MM.1S (cell line): ENCODE measurements at regions not wholly inside any gene's neighbourhood (a gene's known extent, or its start where the extent isn't known, plus 50 kb on each side); places are given as distances from the start of the nearest gene placed in this dataset.

ENCODE experiments used
- DNase-seq: peaks from one replicate; pipeline ENCODE4 v3.0.0-alpha.2; 2015
- H2AFZ ChIP-seq: fragments of 300-600 bp; sonication (generic); 2 replicates; pipeline ENCODE4 v1.6.0; 2016; ENCODE audit warnings: antibody characterized with exemption, low read length
- H3F3A ChIP-seq: fragments of 300-600 bp; sonication (generic); 2 replicates; pipeline ENCODE4 v1.6.1; 2016; ENCODE audit warnings: mild to moderate bottlenecking, antibody characterized with exemption, low read length, moderate library complexity, mixed read lengths; ENCODE audit not compliant: insufficient read depth
- H3K27ac ChIP-seq: fragments of 300-600 bp; sonication (generic); 2 replicates; pipeline ENCODE4 v1.5.1; 2016; ENCODE audit warnings: mild to moderate bottlenecking, low read length
- H3K27me3 ChIP-seq: fragments of 300-600 bp; sonication (generic); replicated peaks from 2 replicates; pipeline ENCODE4 v1.6.0; 2016; ENCODE audit warnings: low read length; ENCODE audit not compliant: insufficient read depth
- H3K36me3 ChIP-seq: fragments of 300-600 bp; sonication (generic); replicated peaks from 2 replicates; pipeline ENCODE4 v1.6.1; 2016; ENCODE audit warnings: mild to moderate bottlenecking, low read length, mixed read lengths; ENCODE audit not compliant: insufficient read depth
- H3K4me1 ChIP-seq: fragments of 300-600 bp; sonication (generic); 2 replicates; pipeline ENCODE4 v1.6.1; 2016; ENCODE audit warnings: low read length, mixed read lengths
- H3K4me2 ChIP-seq: fragments of 300-600 bp; sonication (generic); 2 replicates; pipeline ENCODE4 v1.6.0; 2016; ENCODE audit warnings: low read depth, low read length
- H3K4me3 ChIP-seq: fragments of 300-600 bp; sonication (generic); 2 replicates; pipeline ENCODE4 v1.5.1; 2016; ENCODE audit warnings: low read length, mixed read lengths
- H3K79me2 ChIP-seq: fragments of 300-600 bp; sonication (generic); 2 replicates; pipeline ENCODE4 v1.6.1; 2016; ENCODE audit warnings: mixed run types, low read length, mixed read lengths
- H3K9ac ChIP-seq: fragments of 300-600 bp; sonication (generic); 2 replicates; pipeline ENCODE4 v1.6.1; 2016; ENCODE audit warnings: low read length, mixed read lengths
- H3K9me2 ChIP-seq: fragments of 300-600 bp; sonication (generic); replicated peaks from 2 replicates; pipeline ENCODE4 v1.6.1; 2016; ENCODE audit warnings: mild to moderate bottlenecking, low read length, mixed read lengths; ENCODE audit not compliant: insufficient read depth
- H3K9me3 ChIP-seq: fragments of 300-600 bp; sonication (generic); replicated peaks from 2 replicates; pipeline ENCODE4 v1.6.1; 2016; ENCODE audit warnings: mild to moderate bottlenecking, low read length, mixed read lengths; ENCODE audit not compliant: insufficient read depth
- H4K20me1 ChIP-seq: fragments of 300-600 bp; sonication (generic); 2 replicates; pipeline ENCODE4 v1.6.1; 2016; ENCODE audit warnings: mild to moderate bottlenecking, low read length, moderate library complexity, mixed read lengths; ENCODE audit not compliant: insufficient read depth
- EZH2 ChIP-seq: fragments of 300-600 bp; sonication (generic); optimal IDR thresholded peaks from 2 replicates; pipeline ENCODE3; 2017; ENCODE audit warnings: low read depth, mild to moderate bottlenecking, antibody characterized with exemption, low read length, mixed read lengths
- EZH2phosphoT487 ChIP-seq: fragments of 300-600 bp; sonication (generic); IDR thresholded peaks from 2 replicates; pipeline ENCODE4 v1.6.1; 2018; ENCODE audit warnings: antibody characterized with exemption, low read length
- TF ChIP-seq, protein P1 (sequence below): fragments of 300-600 bp; sonication (generic); IDR thresholded peaks from 2 replicates; pipeline ENCODE4 v1.5.1; 2016; ENCODE audit warnings: antibody characterized with exemption, low read length, mixed read lengths

GRCh38 chr10:21043044-21043443 is 145.9 kb upstream of the NEBL start:
- H3K79me2 ChIP-seq: no peaks in the 10 kb centered on the region
- H3K4me1 ChIP-seq: no peaks in the 10 kb centered on the region
- H3K9me3 ChIP-seq: no peaks in the 10 kb centered on the region
- no peak overlapping the region for H3K9ac ChIP-seq
- H3K4me3 ChIP-seq: no peak overlapping the region
- H3K9me2 ChIP-seq: no peaks in the 10 kb centered on the region
- DNase-seq: no peak
- no peaks in the 10 kb centered on the region for H3F3A ChIP-seq
- H4K20me1 ChIP-seq: no peaks in the 10 kb centered on the region
- no peaks in the 10 kb centered on the region for H3K27me3 ChIP-seq
- no peak overlapping the region for H2AFZ ChIP-seq
- no peak overlapping the region for H3K27ac ChIP-seq
- H3K4me2 ChIP-seq: no peak overlapping the region
- H3K36me3 ChIP-seq: no peaks in the 10 kb centered on the region
- TF ChIP-seq EZH2phosphoT487: no peak
- TF ChIP-seq, protein P1, sequence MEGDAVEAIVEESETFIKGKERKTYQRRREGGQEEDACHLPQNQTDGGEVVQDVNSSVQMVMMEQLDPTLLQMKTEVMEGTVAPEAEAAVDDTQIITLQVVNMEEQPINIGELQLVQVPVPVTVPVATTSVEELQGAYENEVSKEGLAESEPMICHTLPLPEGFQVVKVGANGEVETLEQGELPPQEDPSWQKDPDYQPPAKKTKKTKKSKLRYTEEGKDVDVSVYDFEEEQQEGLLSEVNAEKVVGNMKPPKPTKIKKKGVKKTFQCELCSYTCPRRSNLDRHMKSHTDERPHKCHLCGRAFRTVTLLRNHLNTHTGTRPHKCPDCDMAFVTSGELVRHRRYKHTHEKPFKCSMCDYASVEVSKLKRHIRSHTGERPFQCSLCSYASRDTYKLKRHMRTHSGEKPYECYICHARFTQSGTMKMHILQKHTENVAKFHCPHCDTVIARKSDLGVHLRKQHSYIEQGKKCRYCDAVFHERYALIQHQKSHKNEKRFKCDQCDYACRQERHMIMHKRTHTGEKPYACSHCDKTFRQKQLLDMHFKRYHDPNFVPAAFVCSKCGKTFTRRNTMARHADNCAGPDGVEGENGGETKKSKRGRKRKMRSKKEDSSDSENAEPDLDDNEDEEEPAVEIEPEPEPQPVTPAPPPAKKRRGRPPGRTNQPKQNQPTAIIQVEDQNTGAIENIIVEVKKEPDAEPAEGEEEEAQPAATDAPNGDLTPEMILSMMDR: no peak
- TF ChIP-seq EZH2: no peak

- Histone ChIP-seq H3K4me3 (no peak overlapping the region), H3K4me2 (no peak overlapping the region), H3K79me2 (no peaks in the 10 kb centered on the region), H3K9ac (no peak overlapping the region), H2AFZ (no peak overlapping the region), H3K27ac (no peak overlapping the region), H3K9me3 (no peaks in the 10 kb centered on the region), H4K20me1 (no peaks in the 10 kb centered on the region), H3K9me2 (no peaks in the 10 kb centered on the region), H3K4me1 (no peaks in the 10 kb centered on the region), H3K27me3 (no peaks in the 10 kb centered on the region), H3K36me3 (no peaks in the 10 kb centered on the region), H3F3A (no peaks in the 10 kb centered on the region; the same call in 1 of the 2 replicates)
- TF ChIP-seq, protein P1: no peak
- TF ChIP-seq EZH2 (no peak), EZH2phosphoT487 (no peak)
- no peak for DNase-seq
These were observed 145.4 kb upstream of the NEBL start for GRCh38 chr10:21042536-21042935.

- H3K36me3 ChIP-seq: no peaks in the 10 kb centered on the region
- no peaks in the 10 kb centered on the region for H3K79me2 ChIP-seq
- no peak overlapping the region for H3K27ac ChIP-seq
- no peak overlapping the region for H3K4me2 ChIP-seq
- no peak overlapping the region for H3K4me3 ChIP-seq
- peaks cover 1% of the 10 kb centered on the region for H3K4me1 ChIP-seq
- DNase-seq: no peak
- no peak overlapping the region for H3K9ac ChIP-seq
- H4K20me1 ChIP-seq: no peaks in the 10 kb centered on the region
- TF ChIP-seq EZH2phosphoT487 (no peak), EZH2 (no peak)
- TF ChIP-seq, protein P1: no peak
- H3K9me3 ChIP-seq: no peaks in the 10 kb centered on the region
- H3F3A ChIP-seq: no peaks in the 10 kb centered on the region; the same call in 1 of the 2 replicates
- no peaks in the 10 kb centered on the region for H3K27me3 ChIP-seq
- H2AFZ ChIP-seq: no peak overlapping the region
- H3K9me2 ChIP-seq: no peaks in the 10 kb centered on the region
These were observed 144.8 kb upstream of the NEBL start for GRCh38 chr10:21041763-21042458.
